NB4 (cell line): ENCODE measurements at regions not wholly inside any gene's neighbourhood (a gene's known extent, or its start where the extent isn't known, plus 50 kb on each side); places are given as distances from the start of the nearest gene placed in this dataset.

Experiments used
- CTCF ChIP-seq: IDR thresholded peaks from one replicate; pipeline ENCODE4 v1.5.1; 2012; ENCODE audit warnings: low read depth, low read length
- POLR2A ChIP-seq: IDR thresholded peaks from 2 replicates; pipeline ENCODE4 v1.6.1; 2011; ENCODE audit warnings: mild to moderate bottlenecking; ENCODE audit not compliant: insufficient read length; ENCODE audit errors: extremely low read depth

GRCh38 chr9:79120941-79121340, 450.8 kb upstream of the TLE4 start:
- TF ChIP-seq CTCF (no peak), POLR2A (no peak)
